Tibial nerve (tissue), 3 donors: ENCODE measurements at regions not wholly inside any gene's neighbourhood (a gene's known extent, or its start where the extent isn't known, plus 50 kb on each side); places are given as distances from the start of the nearest gene placed in this dataset.

ENCODE experiments used
- CTCF ChIP-seq, 5 experiments: fragments of 200-600 bp in 3 of 5; fragments of 450-650 bp in 2 of 5; sonication (generic) in 3 of 5; IDR thresholded peaks; one replicate each; pipeline ENCODE4 v1.5.1; 2016 to 2019; ENCODE audit warnings: antibody characterized with exemption in 5 of 5, mild to moderate bottlenecking in 3 of 5, moderate library complexity in 2 of 5
- POLR2A ChIP-seq, 2 donors: fragments of 450-650 bp; IDR thresholded peaks; one replicate each; pipeline ENCODE4 v1.6.1; 2017; ENCODE audit warnings: antibody characterized with exemption in 2 of 2, mild to moderate bottlenecking in 2 of 2, moderate library complexity in 2 of 2

GRCh38 chr1:90457985-90458384, 259.1 kb downstream of the BARHL2 start:
- TF ChIP-seq CTCF (IDR thresholded peaks at IDR 0.05) (no peak), POLR2A (IDR thresholded peaks at IDR 0.05) (no peak)
